LNCaP clone FGC (cell line): ENCODE measurements at regions not wholly inside any gene's neighbourhood (a gene's known extent, or its start where the extent isn't known, plus 50 kb on each side); places are given as distances from the start of the nearest gene placed in this dataset.

Experiments used
- DNase-seq: peaks from one replicate; pipeline ENCODE4 v3.0.0-alpha.2; 2011; ENCODE audit warnings: low read depth
- H3K4me3 ChIP-seq: 2 replicates; pipeline ENCODE4 v1.5.1; 2011; ENCODE audit warnings: mild to moderate bottlenecking, low read depth, low read length, control low read depth
- TF ChIP-seq, protein P1 (sequence below): IDR thresholded peaks from 2 replicates; pipeline ENCODE4 v1.5.1; 2012; ENCODE audit warnings: mild to moderate bottlenecking; ENCODE audit not compliant: control insufficient read depth, insufficient read depth; ENCODE audit errors: extremely low read depth

DNA sequence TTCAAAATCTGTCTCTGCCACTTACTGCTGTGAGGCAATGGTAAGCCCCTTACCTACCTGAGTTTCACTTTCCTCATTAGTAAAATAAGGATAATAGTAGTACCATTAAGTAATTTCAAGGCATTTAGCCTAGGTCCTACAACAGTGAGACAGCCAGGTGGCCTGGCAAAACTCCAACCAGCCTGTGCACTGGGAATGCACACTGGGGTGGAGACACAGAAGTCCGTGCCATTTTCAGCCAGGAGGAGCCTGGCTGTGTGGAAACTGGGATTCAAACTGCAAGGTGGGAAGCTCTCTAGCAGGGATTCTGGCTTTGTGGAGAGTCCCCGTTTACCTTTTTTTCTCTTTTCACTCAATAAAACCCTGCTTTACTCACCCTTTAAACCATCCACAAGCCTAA lies 630.4 kb downstream of the PRELID2 start:
- no peak for DNase-seq
- TF ChIP-seq, protein P1, sequence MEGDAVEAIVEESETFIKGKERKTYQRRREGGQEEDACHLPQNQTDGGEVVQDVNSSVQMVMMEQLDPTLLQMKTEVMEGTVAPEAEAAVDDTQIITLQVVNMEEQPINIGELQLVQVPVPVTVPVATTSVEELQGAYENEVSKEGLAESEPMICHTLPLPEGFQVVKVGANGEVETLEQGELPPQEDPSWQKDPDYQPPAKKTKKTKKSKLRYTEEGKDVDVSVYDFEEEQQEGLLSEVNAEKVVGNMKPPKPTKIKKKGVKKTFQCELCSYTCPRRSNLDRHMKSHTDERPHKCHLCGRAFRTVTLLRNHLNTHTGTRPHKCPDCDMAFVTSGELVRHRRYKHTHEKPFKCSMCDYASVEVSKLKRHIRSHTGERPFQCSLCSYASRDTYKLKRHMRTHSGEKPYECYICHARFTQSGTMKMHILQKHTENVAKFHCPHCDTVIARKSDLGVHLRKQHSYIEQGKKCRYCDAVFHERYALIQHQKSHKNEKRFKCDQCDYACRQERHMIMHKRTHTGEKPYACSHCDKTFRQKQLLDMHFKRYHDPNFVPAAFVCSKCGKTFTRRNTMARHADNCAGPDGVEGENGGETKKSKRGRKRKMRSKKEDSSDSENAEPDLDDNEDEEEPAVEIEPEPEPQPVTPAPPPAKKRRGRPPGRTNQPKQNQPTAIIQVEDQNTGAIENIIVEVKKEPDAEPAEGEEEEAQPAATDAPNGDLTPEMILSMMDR: no peak

DNA sequence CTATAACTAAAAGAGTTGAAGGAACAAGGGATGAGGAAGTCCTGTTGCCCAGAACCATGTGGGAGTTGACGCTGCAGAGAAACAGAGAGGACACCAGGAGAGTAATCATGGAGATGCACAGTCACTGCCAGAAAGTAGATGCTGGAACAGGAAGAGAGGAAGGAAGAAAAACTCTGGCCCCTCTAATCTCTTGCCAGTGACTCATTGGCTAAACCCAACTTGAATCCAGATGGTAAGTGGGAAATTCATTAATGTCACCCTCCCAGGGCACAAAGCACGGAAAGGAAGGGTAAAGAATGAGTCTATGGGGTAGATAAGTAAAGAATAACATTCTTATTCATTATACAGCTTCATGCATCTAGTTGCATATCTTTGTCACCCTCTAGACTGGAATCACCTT lies 631.9 kb downstream of the PRELID2 start:
- DNase-seq: no peak
- no peak overlapping the region for H3K4me3 ChIP-seq
- TF ChIP-seq, protein P1: no peak

More for the DNA sequence above, 630.4 kb downstream of the PRELID2 start:
- H3K4me3 ChIP-seq: no peak overlapping the region

DNA sequence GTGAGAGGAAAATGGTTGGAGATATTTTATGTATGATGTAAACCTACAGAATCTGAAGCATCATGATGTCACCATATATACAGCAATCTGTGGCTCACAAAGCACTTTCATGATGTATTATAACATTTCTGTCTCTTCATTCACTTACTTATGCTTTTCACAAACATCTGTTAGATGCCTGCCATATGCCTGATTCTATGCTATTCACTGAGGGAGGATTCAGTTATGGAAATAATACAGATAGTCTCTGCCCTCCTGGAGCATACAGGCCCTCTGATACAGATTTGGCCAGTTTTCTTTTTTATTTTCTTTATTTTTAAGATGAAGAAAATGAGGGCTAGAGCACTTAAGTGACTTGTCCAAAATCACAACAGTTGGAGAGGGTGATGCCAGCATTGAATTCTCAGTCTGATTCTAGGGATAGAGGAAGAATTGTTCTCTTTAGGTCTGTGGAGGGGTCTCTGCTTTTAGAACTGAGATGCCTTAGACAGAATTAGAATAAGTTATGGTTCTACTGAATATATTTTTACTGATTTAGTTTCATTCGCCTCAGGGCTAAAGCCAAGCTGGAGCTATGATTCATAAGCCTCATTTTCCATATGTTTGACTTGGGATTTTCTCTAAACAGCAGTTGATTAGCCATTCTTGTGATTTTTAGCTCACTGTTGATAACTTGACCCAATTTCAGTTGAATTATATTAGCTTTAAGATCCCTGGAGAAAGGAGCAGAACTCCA lies 636.4 kb downstream of the PRELID2 start:
- H3K4me3 ChIP-seq: no peak overlapping the region
- no peak for DNase-seq
- TF ChIP-seq, protein P1: no peak

DNA sequence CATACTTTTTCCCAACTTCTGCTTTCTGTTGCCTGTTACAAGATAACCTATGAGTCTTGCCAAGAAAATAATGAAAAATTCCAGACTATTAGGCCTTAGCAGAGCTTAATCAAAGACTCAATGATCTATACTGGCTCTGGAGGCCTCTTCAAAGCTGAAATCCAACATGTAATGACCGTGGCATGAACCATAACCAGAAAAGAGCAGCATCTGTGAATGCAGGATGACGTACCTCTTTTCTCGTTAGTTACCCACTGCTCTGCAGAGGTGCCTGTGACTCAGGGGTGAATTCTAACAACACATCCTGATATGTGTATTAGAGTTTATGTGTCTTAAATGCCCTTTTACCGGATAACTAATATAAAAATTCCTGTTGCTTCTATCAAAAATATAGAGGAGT lies 645.4 kb downstream of the PRELID2 start:
- DNase-seq: no peak
- H3K4me3 ChIP-seq: no peak overlapping the region
- TF ChIP-seq, protein P1: no peak

DNA sequence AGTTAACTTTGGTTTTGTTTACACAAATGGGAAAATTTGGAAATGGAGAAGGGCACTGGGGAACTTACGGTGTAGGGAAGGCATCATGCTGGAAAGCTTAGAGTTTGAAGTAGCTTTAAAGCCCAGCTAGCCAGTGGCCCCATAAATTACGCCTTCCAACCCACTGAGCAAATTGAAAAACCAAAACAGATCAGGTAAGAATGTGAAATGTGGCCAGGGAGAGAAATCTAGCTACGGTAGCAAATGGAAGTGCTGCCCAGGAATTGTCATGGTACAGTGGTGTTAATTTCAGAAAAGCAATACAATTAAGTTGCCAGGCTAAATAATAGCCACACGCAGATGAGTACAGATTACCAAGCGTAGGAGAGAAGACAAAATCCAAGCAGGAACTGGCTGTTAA lies 654.8 kb downstream of the PRELID2 start:
- no peak for DNase-seq
- no peak overlapping the region for H3K4me3 ChIP-seq
- TF ChIP-seq, protein P1: no peak

DNA sequence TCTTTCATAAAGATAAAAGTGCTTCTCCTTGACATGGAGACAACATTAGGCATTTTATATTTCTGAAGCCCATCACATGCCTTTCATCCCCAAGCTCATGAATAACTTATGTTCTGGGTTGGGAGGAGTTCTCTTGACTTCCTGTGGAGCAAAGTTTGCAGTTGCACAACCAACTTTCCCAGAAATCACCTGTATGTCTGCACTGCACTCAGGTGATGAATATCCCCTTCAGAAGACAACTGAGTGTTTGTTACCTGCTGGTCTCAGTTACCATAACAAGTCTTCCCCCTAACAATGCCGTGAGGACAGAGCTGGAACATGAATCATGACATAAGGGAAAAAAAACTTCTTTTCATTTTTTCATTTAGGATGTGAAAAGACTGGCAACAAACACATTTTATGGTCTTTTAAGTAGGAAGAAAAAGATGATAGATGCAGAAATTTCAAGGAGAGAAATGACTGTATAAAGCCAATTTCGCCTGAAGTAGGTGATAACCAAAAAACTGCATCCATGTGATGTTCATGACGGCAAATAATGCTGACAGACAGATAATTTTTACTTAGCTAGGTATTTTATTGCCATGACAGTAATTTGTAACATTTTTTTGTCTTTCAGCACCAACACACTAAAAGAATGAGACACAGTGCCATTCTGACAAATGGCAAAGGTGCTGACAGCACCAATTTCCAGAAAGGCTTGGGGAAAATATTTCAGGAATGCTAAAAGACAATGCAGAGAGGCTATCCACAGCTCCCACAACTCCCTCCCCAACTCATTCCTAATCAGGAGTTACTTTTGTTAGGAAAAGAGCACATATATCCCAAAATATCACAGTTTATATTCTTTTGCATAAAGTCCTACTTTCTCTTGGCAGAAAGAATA lies 656.3 kb downstream of the PRELID2 start:
- no peak overlapping the region for H3K4me3 ChIP-seq
- DNase-seq: no peak
- TF ChIP-seq, protein P1: no peak
